Coronary artery (tissue), 2 donors: ENCODE measurements at regions not wholly inside any gene's neighbourhood (a gene's known extent, or its start where the extent isn't known, plus 50 kb on each side); places are given as distances from the start of the nearest gene placed in this dataset.
"Not testable (repeated sequence)": the region's sequence is repeated elsewhere in the genome, so short reads cannot be mapped to it uniquely, and the experiment has no call there.

Source experiments
- DNase-seq: peaks from one replicate; pipeline ENCODE4 v3.0.0-alpha.2; 2017; ENCODE audit warnings: low spot score
- H3K27ac ChIP-seq, 2 donors: fragments of 200-600 bp; sonication (generic); one replicate each; pipeline ENCODE4 v1.5.1; 2016 to 2019
- H3K4me3 ChIP-seq: fragments of 200-600 bp; sonication (generic); 2 replicates; pipeline ENCODE4 v1.5.1; 2016; ENCODE audit warnings: mild to moderate bottlenecking, moderate library complexity
- CTCF ChIP-seq: fragments of 200-600 bp; sonication (generic); IDR thresholded peaks from one replicate; pipeline ENCODE4 v1.5.1; 2019; ENCODE audit warnings: antibody characterized with exemption

- DNase-seq, result no peak
Observed at GRCh38 chr12:69042970-69043369, 110.0 kb upstream of the CPM start.

GRCh38 chr12:69044887-69045286 is 111.9 kb upstream of the CPM start:
- no peak for TF ChIP-seq CTCF
- Histone ChIP-seq H3K4me3 (no peak overlapping the region), H3K27ac (no peak overlapping the region)
- no peak for DNase-seq

More at GRCh38 chr12:69042970-69043369, 110.0 kb upstream of the CPM start:
- H3K4me3 ChIP-seq, result no peak overlapping the region
- TF ChIP-seq CTCF, result no peak
- no peak overlapping the region for H3K27ac ChIP-seq

GRCh38 chr12:69045430-69045829 is 112.5 kb upstream of the CPM start:
- no peak for TF ChIP-seq CTCF
- Histone ChIP-seq H3K4me3 (no peak overlapping the region), H3K27ac (no peak overlapping the region)
- no peak for DNase-seq

DNA sequence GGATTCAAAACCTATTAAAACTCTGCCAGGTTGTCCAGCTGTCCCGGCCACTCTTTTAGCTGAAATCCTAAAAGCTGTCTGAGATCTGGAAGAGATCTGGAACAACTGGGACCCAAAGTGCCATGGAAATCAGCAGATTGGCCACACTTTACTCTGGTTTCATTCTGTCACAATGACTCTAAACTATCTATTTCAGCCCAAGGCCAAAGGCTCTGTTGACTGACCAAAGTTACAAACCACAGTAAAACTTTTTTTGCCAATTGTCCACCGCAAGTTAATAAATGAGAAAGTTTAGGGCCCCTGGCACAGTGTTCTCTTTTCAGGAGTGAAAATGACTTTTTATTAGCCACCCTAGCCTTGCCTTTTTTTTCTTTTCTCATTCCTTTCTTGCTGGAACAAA is 113.4 kb upstream of the CPM start:
- Histone ChIP-seq H3K27ac (no peak overlapping the region), H3K4me3 (no peak overlapping the region)
- TF ChIP-seq CTCF, result no peak
- DNase-seq, result no peak

DNA sequence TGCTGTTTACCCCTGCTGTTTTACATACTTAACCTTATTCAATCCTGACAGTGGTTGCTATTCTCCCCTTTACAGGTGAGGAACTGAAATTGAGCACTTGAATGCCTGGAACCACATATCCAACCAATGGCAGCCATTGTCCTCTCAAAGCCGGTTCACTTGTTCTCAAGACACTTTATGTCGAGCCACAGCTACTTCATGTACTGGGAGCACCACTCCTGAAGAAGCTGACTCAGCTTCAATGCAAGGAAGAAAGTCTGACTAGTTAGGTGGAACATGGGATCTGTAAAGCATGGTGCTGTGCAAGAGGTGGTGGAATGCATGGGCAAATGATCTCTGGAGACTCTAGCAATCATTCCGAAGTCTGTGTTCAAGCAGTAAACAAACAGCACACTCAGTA is 113.9 kb upstream of the CPM start:
- no peak for TF ChIP-seq CTCF
- no peak overlapping the region for H3K27ac ChIP-seq
- H3K4me3 ChIP-seq, result no peak overlapping the region
- no peak for DNase-seq

- DNase-seq, result no peak
- no peak for TF ChIP-seq CTCF
- H3K4me3 ChIP-seq, result no peak overlapping the region
- H3K27ac ChIP-seq, result no peak overlapping the region
Observed at GRCh38 chr12:69047990-69048389, 115.0 kb upstream of the CPM start.

DNA sequence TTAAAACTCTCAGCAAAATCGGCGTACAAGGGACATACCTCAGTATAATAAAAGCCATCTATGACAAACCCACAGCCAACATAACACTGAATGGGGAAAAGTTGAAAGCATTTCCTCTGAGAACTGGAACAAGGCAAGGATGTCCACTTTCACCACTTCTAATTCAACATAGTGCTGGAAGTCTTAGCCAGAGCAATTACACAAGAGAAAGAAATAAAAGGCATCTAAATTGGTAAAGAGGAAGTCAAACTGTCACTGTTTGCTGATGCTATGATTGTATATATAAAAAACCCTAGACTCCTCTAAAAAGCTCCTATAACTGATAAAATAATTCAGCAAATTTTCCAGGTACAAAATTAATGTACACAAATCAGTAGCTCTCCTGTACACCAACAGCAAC is 116.9 kb upstream of the CPM start:
- DNase-seq, H3K27ac ChIP-seq, H3K4me3 ChIP-seq: not testable (repeated sequence)
